IMR-90 (cell line): ENCODE measurements at regions not wholly inside any gene's neighbourhood (a gene's known extent, or its start where the extent isn't known, plus 50 kb on each side); places are given as distances from the start of the nearest gene placed in this dataset.

Experiments
- ATAC-seq: fragments of 200-7000 bp; cut with Tn5 transposase; 2 replicates; pipeline ENCODE4 v1.9.1; 2020; ENCODE audit warnings: low read depth, mild to moderate bottlenecking, moderate library complexity
- BruUV-seq: library from RNA; stranded (reverse); fragments of 400-500 nt; replicated peaks from 2 replicates; lab custom pipeline; 2021; lab: Mats Ljungman, UMichigan
- CTCF ChIA-PET: fragments of 300-600 bp; formaldehyde crosslinking; extraction: SDS; loops from one replicate; lab custom pipeline; 2021; ENCODE audit warnings: antibody characterized with exemption; lab: Yijun Ruan, JAX
- POLR2A ChIA-PET: fragments of 300-600 bp; sonication (Branson Sonifier 250); formaldehyde crosslinking; loops from one replicate; lab custom pipeline; 2022; ENCODE audit warnings: antibody characterized with exemption; ENCODE audit not compliant: unreplicated experiment; lab: Charles Lee
- DNase-seq: peaks from one replicate; pipeline ENCODE4 v3.0.0; 2013
- H2AFZ ChIP-seq: replicated peaks from 2 replicates; pipeline ENCODE3; 2013; ENCODE audit warnings: low read length, mild to moderate bottlenecking; ENCODE audit not compliant: poor library complexity
- H2AK5ac ChIP-seq: 2 replicates; pipeline ENCODE4 v1.6.1; 2013; ENCODE audit warnings: low read depth, low read length, inconsistent platforms
- H2AK9ac ChIP-seq: replicated peaks from 2 replicates; pipeline ENCODE3; 2013; ENCODE audit warnings: mild to moderate bottlenecking, low read depth, low read length, moderate library complexity; ENCODE audit not compliant: poor library complexity
- H2BK120ac ChIP-seq: 2 replicates; pipeline ENCODE4 v1.6.1; 2013; ENCODE audit warnings: low read depth, low read length, inconsistent platforms
- H2BK15ac ChIP-seq: 3 replicates; pipeline ENCODE4 v1.6.1; 2013; ENCODE audit warnings: low read depth, low read length, inconsistent platforms
- H2BK20ac ChIP-seq: 2 replicates; pipeline ENCODE4 v1.6.1; 2013; ENCODE audit warnings: low read depth, mild to moderate bottlenecking, inconsistent platforms, low read length, moderate library complexity
- H2BK5ac ChIP-seq: 2 replicates; pipeline ENCODE4 v1.6.1; 2013; ENCODE audit warnings: mild to moderate bottlenecking, low read depth, low read length, inconsistent platforms; ENCODE audit not compliant: poor library complexity, severe bottlenecking
- H3K14ac ChIP-seq: replicated peaks from 2 replicates; pipeline ENCODE4 v1.6.1; 2013; ENCODE audit warnings: low read depth, low read length, inconsistent platforms
- H3K18ac ChIP-seq: 2 replicates; pipeline ENCODE4 v1.6.1; 2013; ENCODE audit warnings: low read depth, low read length, control low read depth
- H3K23ac ChIP-seq: 2 replicates; pipeline ENCODE4 v1.6.1; 2013; ENCODE audit warnings: low read depth, low read length, inconsistent platforms
- H3K27ac ChIP-seq: 2 replicates; pipeline ENCODE4 v1.5.1; 2013; ENCODE audit warnings: mild to moderate bottlenecking, control low read depth, low read length; ENCODE audit not compliant: insufficient read depth
- H3K27me3 ChIP-seq: 2 replicates; pipeline ENCODE4 v1.6.1; 2013; ENCODE audit warnings: low read length; ENCODE audit not compliant: control insufficient read depth, insufficient read depth
- H3K36me3 ChIP-seq: 2 replicates; pipeline ENCODE4 v1.6.1; 2013; ENCODE audit warnings: low read length, mixed read lengths; ENCODE audit not compliant: control insufficient read depth, insufficient read depth
- H3K4ac ChIP-seq: 2 replicates; pipeline ENCODE4 v1.6.1; 2013; ENCODE audit warnings: low read depth, low read length, inconsistent platforms
- H3K4me1 ChIP-seq: 2 replicates; pipeline ENCODE4 v1.6.1; 2013; ENCODE audit warnings: low read length, mixed read lengths; ENCODE audit not compliant: control insufficient read depth, insufficient read depth
- H3K4me2 ChIP-seq: 2 replicates; pipeline ENCODE4 v1.6.1; 2013; ENCODE audit warnings: low read depth, mild to moderate bottlenecking, control low read depth, low read length, moderate library complexity
- H3K4me3 ChIP-seq: 2 replicates; pipeline ENCODE4 v1.5.1; 2013; ENCODE audit warnings: low read depth, mild to moderate bottlenecking, control low read depth, low read length, moderate library complexity; ENCODE audit not compliant: insufficient read depth
- H3K56ac ChIP-seq: 2 replicates; pipeline ENCODE4 v1.6.1; 2013; ENCODE audit warnings: low read length, inconsistent platforms; ENCODE audit not compliant: insufficient read depth; ENCODE audit errors: extremely low read depth
- H3K79me1 ChIP-seq, 2 experiments: 2 replicates each; pipeline ENCODE4 v1.6.1; 2013; ENCODE audit warnings: low read length in 2 of 2, inconsistent platforms in 1 of 2, low read depth in 1 of 2
- H3K9ac ChIP-seq: 2 replicates; pipeline ENCODE4 v1.6.1; 2013; ENCODE audit warnings: low read depth, low read length, control low read depth
- H3K9me1 ChIP-seq: 2 replicates; pipeline ENCODE4 v1.6.1; 2013; ENCODE audit warnings: low read length, inconsistent platforms; ENCODE audit not compliant: insufficient read depth
- H3K9me3 ChIP-seq: 2 replicates; pipeline ENCODE4 v1.6.1; 2013; ENCODE audit warnings: low read length; ENCODE audit not compliant: control insufficient read depth, insufficient read depth
- H4K20me1 ChIP-seq: 2 replicates; pipeline ENCODE4 v1.6.1; 2013; ENCODE audit warnings: low read length, inconsistent platforms; ENCODE audit not compliant: insufficient read depth
- H4K5ac ChIP-seq: 2 replicates; pipeline ENCODE4 v1.6.1; 2013; ENCODE audit warnings: mild to moderate bottlenecking, low read depth, low read length, control low read depth
- H4K8ac ChIP-seq, 2 experiments: 2 replicates each; pipeline ENCODE4 v1.6.1; 2013; ENCODE audit warnings: low read depth in 2 of 2, low read length in 2 of 2, control low read depth in 1 of 2, inconsistent platforms in 1 of 2
- H4K91ac ChIP-seq: 2 replicates; pipeline ENCODE4 v1.6.1; 2013; ENCODE audit warnings: low read depth, low read length, inconsistent platforms; ENCODE audit not compliant: insufficient read depth
- CEBPB ChIP-seq: IDR thresholded peaks from 2 replicates; pipeline ENCODE4 v1.6.1; 2012; ENCODE audit warnings: low read depth, low read length, improper control_type of control experiment
- RAD21 ChIP-seq: IDR thresholded peaks from 2 replicates; pipeline ENCODE4 v1.6.1; 2012; ENCODE audit warnings: low read length, improper control_type of control experiment
- RCOR1 ChIP-seq: IDR thresholded peaks from 2 replicates; pipeline ENCODE4 v1.6.1; 2012; ENCODE audit warnings: mild to moderate bottlenecking, low read length, improper control_type of control experiment; ENCODE audit not compliant: insufficient replicate concordance
- WGBS, 2 experiments: methylation state at CpG; one replicate each; pipeline versions ENCODE4 v1.1.5 to v1.1.7; 2013; ENCODE audit warnings: missing lambda C conversion rate in 2 of 2; ENCODE audit not compliant: insufficient read length in 1 of 2; ENCODE audit errors: extremely low coverage in 2 of 2; 5-methylcytosine and 5-hydroxymethylcytosine counted together
- dilution Hi-C: fragments of 300-500 bp; cut with HindIII; formaldehyde crosslinking; loops from one replicate; pipeline ENCODE4 v1.14.3; 2018; ENCODE audit warnings: low sequenced_read_pairs; ENCODE audit not compliant: unreplicated experiment
- in situ Hi-C: fragments of 300-500 bp; cut with MboI; formaldehyde crosslinking; loops from 3 replicates; pipeline ENCODE4 v1.14.3; 2019; ENCODE audit warnings: low sequenced_read_pairs, inconsistent platforms, mixed read lengths
- intact Hi-C: fragments of 100-400 bp; cut with micrococcal nuclease; formaldehyde crosslinking; loops from 2 replicates; pipeline ENCODE4 v1.10.0; 2022
- TF ChIP-seq, protein P1 (sequence below): fragments of 150-350 bp; IDR thresholded peaks from 2 replicates; pipeline ENCODE4 v1.6.1; 2016; ENCODE audit warnings: low read depth, mild to moderate bottlenecking, low read length, moderate library complexity, borderline replicate concordance

GRCh38 chr6:71454056-71454455 lies 165.4 kb downstream of the OGFRL1 start:
- Histone ChIP-seq H3K18ac (0 out of 2 replicates have a peak overlapping the region, but pooled peaks have one; percentile 21), H2AK9ac (no peak overlapping the region), H4K8ac (no peak overlapping the region; a peak in 1 of 4 replicates), H3K79me1 (no peaks in the 10 kb centered on the region), H3K4me1 (peaks cover 2% of the 10 kb centered on the region; the same call in 1 of the 2 replicates), H3K56ac (no peak overlapping the region), H3K27ac (no peak overlapping the region), H4K5ac (no peak overlapping the region), H2BK5ac (no peak overlapping the region), H2BK20ac (no peak overlapping the region), H4K91ac (no peak overlapping the region), H2BK120ac (no peak overlapping the region), H3K9me1 (no peaks in the 10 kb centered on the region), H3K4me2 (no peak overlapping the region), H3K27me3 (no peaks in the 10 kb centered on the region), H3K9me3 (no peaks in the 10 kb centered on the region), H2BK15ac (no peak overlapping the region), H3K9ac (no peak overlapping the region), H3K14ac (no peak overlapping the region), H3K4me3 (no peak overlapping the region), H3K23ac (no peak overlapping the region), H3K4ac (no peak overlapping the region), H2AFZ (no peak overlapping the region), H4K20me1 (no peaks in the 10 kb centered on the region), H2AK5ac (no peak overlapping the region), H3K36me3 (no peaks in the 10 kb centered on the region)
- in situ Hi-C loops = no loop called here
- intact Hi-C loops = no loop called here
- TF ChIP-seq RCOR1 (no peak), RAD21 (no peak), CEBPB (no peak)
- TF ChIP-seq, protein P1, sequence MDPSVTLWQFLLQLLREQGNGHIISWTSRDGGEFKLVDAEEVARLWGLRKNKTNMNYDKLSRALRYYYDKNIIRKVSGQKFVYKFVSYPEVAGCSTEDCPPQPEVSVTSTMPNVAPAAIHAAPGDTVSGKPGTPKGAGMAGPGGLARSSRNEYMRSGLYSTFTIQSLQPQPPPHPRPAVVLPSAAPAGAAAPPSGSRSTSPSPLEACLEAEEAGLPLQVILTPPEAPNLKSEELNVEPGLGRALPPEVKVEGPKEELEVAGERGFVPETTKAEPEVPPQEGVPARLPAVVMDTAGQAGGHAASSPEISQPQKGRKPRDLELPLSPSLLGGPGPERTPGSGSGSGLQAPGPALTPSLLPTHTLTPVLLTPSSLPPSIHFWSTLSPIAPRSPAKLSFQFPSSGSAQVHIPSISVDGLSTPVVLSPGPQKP = no peak
- ChIA-PET CTCF (no interaction called here), POLR2A (no interaction called here)
- no TSS peak for BruUV-seq
- WGBS, 2 experiments = no CpG with 5 or more reads among the region's 1 CpG
- DNase-seq (no peak), ATAC-seq (no peak)
- dilution Hi-C loops = no loop called here
